ENCODE measurements at regions not wholly inside any gene's neighbourhood (a gene's known extent, or its start where the extent isn't known, plus 50 kb on each side); places are given as distances from the start of the nearest gene placed in this dataset.

- H3K4me1 ChIP-seq (ENCODE audit: control insufficient read depth, insufficient read depth, low read length), result no peaks in the 10 kb centered on the region
- H3K36me3 ChIP-seq (ENCODE audit: control insufficient read depth in 2 of 2, insufficient read depth in 1 of 2, low read length in 2 of 2), result no peaks in the 10 kb centered on the region
- H3K27ac ChIP-seq (ENCODE audit: extremely low read depth, low read depth, low read length), result no peak overlapping the region
- TF ChIP-seq ZNF211 (tag by site-specific recombination; IDR thresholded peaks at IDR 0.05; ENCODE audit: low read depth) (no peak), IKZF3 (tag by site-specific recombination; IDR thresholded peaks at IDR 0.05) (no peak), SP3 (tag by site-specific recombination; IDR thresholded peaks at IDR 0.05) (no peak), ZNF221 (tag by site-specific recombination; IDR thresholded peaks at IDR 0.05; ENCODE audit: borderline replicate concordance) (no peak), ZNF677 (tag by site-specific recombination; IDR thresholded peaks at IDR 0.05) (no peak), ZNF501 (tag by site-specific recombination; IDR thresholded peaks at IDR 0.05) (no peak), ZNF629 (tag by site-specific recombination; IDR thresholded peaks at IDR 0.05) (no peak), ZNF837 (tag by site-specific recombination; IDR thresholded peaks at IDR 0.05) (no peak), ZFP3 (tag by site-specific recombination; IDR thresholded peaks at IDR 0.05; ENCODE audit: low read depth) (no peak)
- CTCF ChIA-PET, result no interaction called here
- H3K4me3 ChIP-seq (ENCODE audit: low read depth, low read length), result no peak overlapping the region
- POLR2A ChIA-PET, result no interaction called here
- no peaks in the 10 kb centered on the region for H3K9me3 ChIP-seq (ENCODE audit: control insufficient read depth, insufficient read depth, low read depth, low read length)
Observed at GRCh38 chr13:58682616-58683015, 1051.1 kb downstream of the PCDH17 start.

GRCh38 chr13:58687148-58687547, 1055.6 kb downstream of the PCDH17 start:
- H3K36me3 ChIP-seq (ENCODE audit: control insufficient read depth in 2 of 2, insufficient read depth in 1 of 2, low read length in 2 of 2), result no peaks in the 10 kb centered on the region
- CTCF ChIA-PET, result no interaction called here
- TF ChIP-seq KLF1 (tag by site-specific recombination; IDR thresholded peaks at IDR 0.05) (no peak), ZNF692 (tag by site-specific recombination; IDR thresholded peaks at IDR 0.05) (no peak)

GRCh38 chr13:58698531-58698930, 1067.0 kb downstream of the PCDH17 start:
- H3K4me3 ChIP-seq (ENCODE audit: low read depth, low read length), result no peak overlapping the region
- ChIA-PET POLR2A (no interaction called here), CTCF (no interaction called here)
- H3K27ac ChIP-seq (ENCODE audit: extremely low read depth, low read depth, low read length), result no peak overlapping the region
- H3K4me1 ChIP-seq (ENCODE audit: control insufficient read depth, insufficient read depth, low read length), result no peaks in the 10 kb centered on the region
- H3K9me3 ChIP-seq (ENCODE audit: control insufficient read depth, insufficient read depth, low read depth, low read length), result no peaks in the 10 kb centered on the region
- no peaks in the 10 kb centered on the region for H3K36me3 ChIP-seq (ENCODE audit: control insufficient read depth in 2 of 2, insufficient read depth in 1 of 2, low read length in 2 of 2)
- TF ChIP-seq ZSCAN16 (tag by site-specific recombination; IDR thresholded peaks at IDR 0.05), result no peak
- no peak for TF ChIP-seq GLI2 (tag by site-specific recombination; IDR thresholded peaks at IDR 0.05; ENCODE audit: borderline replicate concordance, low read depth)
- no peak for TF ChIP-seq ZXDB (tag by site-specific recombination; IDR thresholded peaks at IDR 0.05)
- TF ChIP-seq ZNF610 (tag by site-specific recombination; IDR thresholded peaks at IDR 0.05; ENCODE audit: borderline replicate concordance), result no peak
- no peak for TF ChIP-seq ZNF223 (tag by site-specific recombination; IDR thresholded peaks at IDR 0.05)
- TF ChIP-seq ZNF548 (tag by site-specific recombination; IDR thresholded peaks at IDR 0.05), result no peak
- no peak for TF ChIP-seq ZFP41 (tag by site-specific recombination; IDR thresholded peaks at IDR 0.05; ENCODE audit: borderline replicate concordance)
- no peak for TF ChIP-seq ZNF664 (tag by site-specific recombination; IDR thresholded peaks at IDR 0.05)
- no peak for TF ChIP-seq ZFP37 (tag by site-specific recombination; IDR thresholded peaks at IDR 0.05)
- TF ChIP-seq ZNF121 (tag by site-specific recombination; IDR thresholded peaks at IDR 0.05), result no peak
- no peak for TF ChIP-seq ZNF692 (tag by site-specific recombination; IDR thresholded peaks at IDR 0.05)
- TF ChIP-seq ZBTB26 (tag by site-specific recombination; optimal IDR thresholded peaks at IDR 0.05), result no peak
- no peak for TF ChIP-seq PRDM4 (tag by site-specific recombination; IDR thresholded peaks at IDR 0.05)
- no peak for TF ChIP-seq YY1 (tag by site-specific recombination; IDR thresholded peaks at IDR 0.05)
- TF ChIP-seq ZNF544 (tag by site-specific recombination; IDR thresholded peaks at IDR 0.05), result no peak
- TF ChIP-seq ZNF623 (tag by site-specific recombination; IDR thresholded peaks at IDR 0.05), result no peak

More at GRCh38 chr13:58687148-58687547, 1055.6 kb downstream of the PCDH17 start:
- Histone ChIP-seq H3K4me3 (ENCODE audit: low read depth, low read length) (no peak overlapping the region), H3K4me1 (ENCODE audit: control insufficient read depth, insufficient read depth, low read length) (no peaks in the 10 kb centered on the region), H3K9me3 (ENCODE audit: control insufficient read depth, insufficient read depth, low read depth, low read length) (no peaks in the 10 kb centered on the region), H3K27ac (ENCODE audit: extremely low read depth, low read depth, low read length) (no peak overlapping the region)
- POLR2A ChIA-PET, result no interaction called here

Measured in HEK293 (cell line).